ENCODE measurements at regions not wholly inside any gene's neighbourhood (a gene's known extent, or its start where the extent isn't known, plus 50 kb on each side); places are given as distances from the start of the nearest gene placed in this dataset.

DNA sequence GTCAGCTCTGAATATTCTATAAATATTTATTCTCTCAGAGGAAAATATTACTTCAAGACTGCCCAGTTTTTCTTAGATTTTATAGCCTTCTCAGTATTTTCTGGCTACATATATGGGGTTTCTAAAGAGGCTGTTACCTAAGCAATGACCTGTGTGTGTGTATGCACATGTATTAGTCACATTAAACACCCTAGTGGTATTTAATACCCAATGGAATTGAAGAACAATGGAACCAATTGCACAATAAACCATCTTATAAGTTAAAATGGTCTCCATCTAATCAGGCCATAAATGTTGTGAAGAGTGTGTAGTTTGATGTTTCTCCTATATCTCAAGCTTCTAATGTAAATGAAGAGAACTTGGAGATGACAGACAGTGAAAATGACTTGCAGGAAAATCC, 450.0 kb downstream of the SPATA31D1 start:
- intact Hi-C loops (cut with DNase I) = no loop called here

DNA sequence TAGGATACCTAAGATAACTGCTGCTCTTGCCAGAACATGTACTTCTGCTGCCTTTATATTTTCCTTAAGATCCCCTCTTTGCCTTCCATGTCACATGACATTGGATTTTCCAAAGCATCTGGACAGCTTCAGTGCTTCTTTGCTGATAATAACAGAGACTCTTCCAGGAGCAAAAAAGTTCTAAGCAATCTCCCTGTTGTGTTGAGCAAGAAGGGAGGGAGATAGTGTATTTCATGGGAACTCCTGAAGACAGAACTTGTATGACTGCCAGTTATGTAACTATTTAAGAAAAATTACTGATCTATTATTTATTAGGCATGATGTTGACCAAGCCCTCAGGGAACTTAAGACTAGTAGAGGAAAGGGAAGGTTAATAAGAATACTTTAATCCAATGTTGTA, 454.7 kb downstream of the SPATA31D1 start:
- no peak for TF ChIP-seq POLR2A (IDR thresholded peaks at IDR 0.05)
- no peak for TF ChIP-seq CTCF (IDR thresholded peaks at IDR 0.05)
- no peak overlapping the region for H3K27ac ChIP-seq
- H3K4me3 ChIP-seq = no peak overlapping the region
- intact Hi-C loops (cut with DNase I) = no loop called here
- H3K4me1 ChIP-seq = no peaks in the 10 kb centered on the region
- peaks cover 0 to 21% (median 12%) of the 10 kb centered on the region in 3 donors for H3K9me3 ChIP-seq
- DNase-seq = no peak
- no peaks in the 10 kb centered on the region for H3K36me3 ChIP-seq
- H3K27me3 ChIP-seq = no peaks in the 10 kb centered on the region

More for the DNA sequence above, 450.0 kb downstream of the SPATA31D1 start:
- DNase-seq = no peak
- Histone ChIP-seq H3K27me3 (no peaks in the 10 kb centered on the region), H3K4me3 (no peak overlapping the region), H3K27ac (no peak overlapping the region), H3K36me3 (no peaks in the 10 kb centered on the region), H3K4me1 (no peaks in the 10 kb centered on the region), H3K9me3 (peaks cover 0 to 14% (median 12%) of the 10 kb centered on the region in 3 donors)
- no peak for TF ChIP-seq POLR2A (IDR thresholded peaks at IDR 0.05)
- no peak for TF ChIP-seq CTCF (IDR thresholded peaks at IDR 0.05)

DNA sequence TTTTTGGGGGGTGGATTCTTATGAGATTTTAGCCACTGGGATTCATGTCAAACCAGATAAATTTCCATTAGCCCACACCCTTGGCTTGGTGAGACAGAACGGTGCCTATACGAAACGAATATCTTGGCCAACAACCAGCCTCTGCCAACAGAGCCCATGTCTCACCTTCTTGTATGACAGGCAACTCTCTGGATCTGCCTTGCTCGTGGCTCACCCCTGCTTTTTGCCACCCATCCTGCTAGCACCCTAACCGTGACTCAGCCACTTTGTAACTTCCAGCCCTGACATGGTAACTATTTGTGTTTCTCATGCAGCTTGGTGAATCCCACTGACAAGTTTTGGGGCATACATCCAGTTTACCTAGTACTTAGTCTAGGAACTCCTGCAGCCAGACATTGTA, 457.0 kb downstream of the SPATA31D1 start:
- TF ChIP-seq CTCF (IDR thresholded peaks at IDR 0.05) (no peak), POLR2A (IDR thresholded peaks at IDR 0.05) (no peak)
- no peaks in the 10 kb centered on the region for H3K27me3 ChIP-seq
- no peak for DNase-seq

DNA sequence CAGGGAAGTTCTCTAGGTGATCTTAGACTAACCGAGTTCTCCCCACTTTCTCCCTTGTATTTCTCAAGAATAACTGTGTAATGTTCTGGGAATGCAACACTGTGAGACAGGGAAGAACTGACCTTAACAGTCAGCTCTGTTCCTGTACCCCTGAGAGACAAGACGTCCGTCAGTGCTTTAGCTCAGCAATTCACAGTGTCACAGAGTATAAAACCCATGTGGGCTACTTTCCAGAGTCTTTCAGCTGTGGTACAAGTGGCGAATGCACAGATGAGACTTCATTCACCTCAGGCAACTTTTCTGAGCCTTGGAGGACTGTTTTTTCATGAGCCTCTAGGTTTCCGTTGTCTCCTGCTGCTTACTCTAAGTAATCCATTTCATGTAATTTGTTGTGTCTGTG, 458.8 kb downstream of the SPATA31D1 start:
- Histone ChIP-seq H3K36me3 (no peaks in the 10 kb centered on the region), H3K4me3 (no peak overlapping the region), H3K27ac (no peak overlapping the region), H3K27me3 (no peaks in the 10 kb centered on the region), H3K4me1 (no peaks in the 10 kb centered on the region), H3K9me3 (peaks cover 0 to 11% (median 8%) of the 10 kb centered on the region in 3 donors)
- TF ChIP-seq POLR2A (IDR thresholded peaks at IDR 0.05) = no peak
- TF ChIP-seq CTCF (IDR thresholded peaks at IDR 0.05) = no peak
- intact Hi-C loops (cut with DNase I) = no loop called here
- WGBS, 2 donors = 79 to 92% methylated on average over 5 of the region's 5 CpGs
- DNase-seq = no peak

More for the DNA sequence above, 457.0 kb downstream of the SPATA31D1 start:
- no peaks in the 10 kb centered on the region for H3K36me3 ChIP-seq
- H3K27ac ChIP-seq = no peak overlapping the region
- 45 to 76% methylated on average over 5 of the region's 5 CpGs for WGBS, 2 donors
- H3K4me1 ChIP-seq = no peaks in the 10 kb centered on the region
- no peak overlapping the region for H3K4me3 ChIP-seq
- H3K9me3 ChIP-seq = peaks cover 0 to 13% (median 7%) of the 10 kb centered on the region in 3 donors
- intact Hi-C loops (cut with DNase I) = no loop called here

GRCh38 chr9:82449986-82450385, 461.4 kb downstream of the SPATA31D1 start:
- Histone ChIP-seq H3K27ac (no peak overlapping the region), H3K27me3 (no peaks in the 10 kb centered on the region), H3K4me1 (no peaks in the 10 kb centered on the region), H3K36me3 (no peaks in the 10 kb centered on the region), H3K4me3 (no peak overlapping the region), H3K9me3 (peaks cover 0 to 11% (median 8%) of the 10 kb centered on the region in 3 donors)
- no peak for DNase-seq
- TF ChIP-seq CTCF (IDR thresholded peaks at IDR 0.05) = no peak
- intact Hi-C loops (cut with DNase I) = no loop called here

Measured in esophagus squamous epithelium (tissue), 5 donors.